ENCODE measurements at regions not wholly inside any gene's neighbourhood (a gene's known extent, or its start where the extent isn't known, plus 50 kb on each side); places are given as distances from the start of the nearest gene placed in this dataset.

- no peak for TF ChIP-seq CTCF (IDR thresholded peaks at IDR 0.05; ENCODE audit: control extremely low read depth, extremely low read depth, low read depth, missing control alignments)
- ChIA-PET POLR2A (no interaction called here), CTCF (no interaction called here)
- DNase-seq (ENCODE audit: extremely low spot score) = no peak
Measured at GRCh38 chr20:57024849-57025248, 241.6 kb downstream of the BMP7 start.

DNA sequence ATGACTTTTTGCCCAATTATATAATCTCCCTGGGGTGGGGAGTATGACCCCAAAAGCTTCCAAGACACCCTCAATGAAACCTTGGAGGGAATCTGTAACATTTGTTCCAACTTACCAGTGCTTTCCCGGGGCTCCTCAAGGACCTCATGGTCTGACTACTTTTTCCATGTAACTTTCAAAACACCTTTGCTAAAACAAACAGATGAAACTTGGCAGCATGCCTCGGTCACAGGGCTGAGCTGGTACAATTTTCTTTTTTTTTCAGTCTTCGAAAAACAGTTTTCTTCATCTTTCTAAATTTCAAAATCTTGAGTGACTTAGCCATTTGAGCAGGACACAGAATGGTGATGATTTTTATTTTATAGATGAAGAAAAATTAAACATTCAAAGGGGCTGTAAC, 241.2 kb downstream of the BMP7 start:
- TF ChIP-seq CTCF (IDR thresholded peaks at IDR 0.05; ENCODE audit: control extremely low read depth, extremely low read depth, low read depth, missing control alignments) = no peak
- ChIA-PET CTCF (no interaction called here), POLR2A (no interaction called here)
- no peak for DNase-seq (ENCODE audit: extremely low spot score)

- CTCF ChIA-PET = no interaction called here
- no peak for TF ChIP-seq CTCF (IDR thresholded peaks at IDR 0.05; ENCODE audit: control extremely low read depth, extremely low read depth, low read depth, missing control alignments)
- POLR2A ChIA-PET = no interaction called here
- no peak for DNase-seq (ENCODE audit: extremely low spot score)
Measured at GRCh38 chr20:57025666-57026224, 240.7 kb downstream of the BMP7 start.

DNA sequence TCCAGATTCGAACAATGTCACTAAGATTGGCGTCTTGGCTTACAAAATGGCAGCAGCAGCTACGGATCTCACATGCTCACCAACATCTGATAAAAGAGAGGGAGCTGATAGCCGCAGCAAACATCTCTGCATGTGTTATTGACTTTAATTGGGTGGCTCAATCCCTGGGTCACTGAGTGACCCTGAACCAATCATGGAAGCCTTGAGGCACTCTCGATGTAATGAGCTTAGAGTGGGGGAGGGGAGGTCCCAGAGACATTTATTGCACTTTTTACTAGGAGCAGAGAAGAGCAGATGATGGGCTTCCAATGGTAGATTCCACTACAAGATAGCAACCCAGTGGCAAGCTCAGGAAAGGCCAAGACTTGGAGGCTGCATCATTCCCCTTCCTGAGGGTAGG, 238.7 kb downstream of the BMP7 start:
- ChIA-PET POLR2A (no interaction called here), CTCF (interaction anchor here (1.2 kb wide), 1 partner anchor 11 kb away, joined by 3 read pairs; no protein-coding TSS in a partner anchor)
- no peak for TF ChIP-seq CTCF (IDR thresholded peaks at IDR 0.05; ENCODE audit: control extremely low read depth, extremely low read depth, low read depth, missing control alignments)
- DNase-seq (ENCODE audit: extremely low spot score) = no peak

DNA sequence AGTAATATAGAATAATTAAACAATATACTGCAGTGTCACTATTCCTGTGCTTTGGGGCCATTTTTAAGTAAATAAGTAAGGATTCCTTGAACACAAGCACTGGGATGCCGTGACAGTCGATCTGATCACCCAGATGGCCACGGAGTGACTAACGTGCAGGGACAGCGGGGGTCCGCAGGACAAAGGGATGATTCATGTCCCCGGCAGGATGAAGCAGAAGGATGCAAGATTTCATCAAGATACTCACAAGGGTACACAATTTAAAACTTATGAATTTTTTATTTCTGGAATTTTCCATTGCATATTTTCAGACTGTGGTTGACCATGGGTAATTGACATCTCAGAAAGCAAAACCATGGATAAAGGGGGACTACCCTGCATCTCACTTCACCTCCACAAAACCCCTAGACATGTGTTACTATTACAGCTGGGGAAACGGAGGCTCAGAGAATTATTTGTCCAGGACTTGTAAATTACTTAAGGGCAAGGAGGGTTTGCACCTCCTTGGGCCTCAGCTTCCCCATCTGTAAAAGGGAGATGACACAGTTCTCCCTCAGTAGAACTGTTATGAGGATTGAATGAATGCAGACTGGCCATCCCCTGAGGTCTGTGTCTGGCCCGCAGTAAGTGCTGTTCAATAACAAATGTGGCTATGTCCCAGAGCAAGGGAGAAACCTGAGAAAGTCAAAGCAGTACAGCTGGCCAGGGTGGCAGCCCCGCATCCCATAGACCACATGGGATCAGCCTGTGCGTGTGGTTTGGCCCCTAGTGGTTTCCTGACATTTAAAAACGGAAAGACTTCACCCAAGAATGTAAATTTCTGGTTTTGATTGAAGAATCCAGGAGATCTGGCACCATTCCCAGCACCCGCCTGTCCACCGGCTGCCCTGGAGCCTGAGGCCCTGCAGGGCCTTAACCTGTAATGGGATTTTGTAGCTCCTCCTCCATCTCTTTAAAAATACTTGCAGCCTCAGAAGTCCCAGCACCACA, 235.5 kb downstream of the BMP7 start:
- no peak for TF ChIP-seq CTCF (IDR thresholded peaks at IDR 0.05; ENCODE audit: control extremely low read depth, extremely low read depth, low read depth, missing control alignments)
- DNase-seq (ENCODE audit: extremely low spot score) = no peak
- ChIA-PET POLR2A (no interaction called here), CTCF (no interaction called here)

DNA sequence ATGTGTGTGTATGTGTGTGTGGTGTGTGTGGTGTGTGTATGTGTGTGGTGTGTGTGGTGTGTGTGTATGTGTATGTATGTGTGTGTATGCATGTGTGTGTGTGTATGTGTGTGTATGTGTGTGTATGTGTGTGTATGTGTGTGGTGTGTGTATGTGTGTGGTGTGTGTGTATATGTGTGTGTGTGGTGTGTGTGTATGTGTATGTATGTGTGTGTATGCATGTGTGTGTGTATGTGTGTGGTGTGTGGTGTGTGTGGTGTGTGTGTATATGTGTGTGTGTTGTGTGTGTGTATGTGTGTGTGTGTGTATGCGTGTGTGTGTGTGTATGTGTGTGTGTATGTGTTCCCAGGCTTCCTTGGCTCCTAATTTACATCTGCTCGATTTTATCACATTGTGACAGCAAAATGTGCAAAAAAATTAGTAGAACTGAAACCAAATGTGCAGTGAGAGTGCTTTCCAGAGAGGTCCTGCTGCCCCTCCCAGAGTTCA, 234.5 kb downstream of the BMP7 start:
- ChIA-PET POLR2A (no interaction called here), CTCF (no interaction called here)
- no peak for DNase-seq (ENCODE audit: extremely low spot score)
- TF ChIP-seq CTCF (IDR thresholded peaks at IDR 0.05; ENCODE audit: control extremely low read depth, extremely low read depth, low read depth, missing control alignments) = no peak
